ENCODE measurements at regions not wholly inside any gene's neighbourhood (a gene's known extent, or its start where the extent isn't known, plus 50 kb on each side); places are given as distances from the start of the nearest gene placed in this dataset.

- no peak for DNase-seq
- intact Hi-C loops (cut with DNase I) = no loop called here
Observed at GRCh38 chr13:31891472-31891871, 140.1 kb upstream of the FRY start.

GRCh38 chr13:31894931-31895330 lies 136.6 kb upstream of the FRY start:
- intact Hi-C loops (cut with DNase I) = no loop called here
- DNase-seq = no peak

GRCh38 chr13:31895691-31896090 lies 135.9 kb upstream of the FRY start:
- intact Hi-C loops (cut with DNase I) = no loop called here
- DNase-seq = no peak

GRCh38 chr13:31896427-31896826 lies 135.1 kb upstream of the FRY start:
- DNase-seq = no peak
- intact Hi-C loops (cut with DNase I) = no loop called here

GRCh38 chr13:31898378-31899071 lies 133.0 kb upstream of the FRY start:
- DNase-seq = no peak
- intact Hi-C loops (cut with DNase I) = no loop called here

- intact Hi-C loops (cut with DNase I) = loop anchor here (10.0 kb wide), 1 partner anchor 113 kb away; no protein-coding TSS in a partner anchor
- DNase-seq = no peak
Observed at GRCh38 chr13:31901985-31902384, 129.6 kb upstream of the FRY start.

GRCh38 chr13:31903111-31903815 lies 128.3 kb upstream of the FRY start:
- no peak for DNase-seq
- intact Hi-C loops (cut with DNase I) = loop anchor here (10.0 kb wide), 1 partner anchor 112 kb away; no protein-coding TSS in a partner anchor

- intact Hi-C loops (cut with DNase I) = loop anchor here (10.0 kb wide), 1 partner anchor 110 kb away; no protein-coding TSS in a partner anchor
- no peak for DNase-seq
Observed at GRCh38 chr13:31904941-31905824, 126.4 kb upstream of the FRY start.

- intact Hi-C loops (cut with DNase I) = loop anchor here (10.0 kb wide), 1 partner anchor 109 kb away; no protein-coding TSS in a partner anchor
- DNase-seq = peak in 14 of 42 donors; percentile 12 to 60 (median 44)
Observed at GRCh38 chr13:31905961-31906360, 125.6 kb upstream of the FRY start.

GRCh38 chr13:31908696-31909411 lies 122.7 kb upstream of the FRY start:
- DNase-seq = no peak
- intact Hi-C loops (cut with DNase I) = loop anchor here (10.0 kb wide), 1 partner anchor 106 kb away; no protein-coding TSS in a partner anchor

GRCh38 chr13:31909864-31910551 lies 121.6 kb upstream of the FRY start:
- DNase-seq = peak; percentile 15 to 86 (median 59)
- intact Hi-C loops (cut with DNase I) = loop anchor here (10.0 kb wide), 2 partner anchors 105 to 405 kb away; partner anchors contain the start of genes BRCA2 and ZAR1L

GRCh38 chr13:31910633-31911032 lies 120.9 kb upstream of the FRY start:
- no peak for DNase-seq
- intact Hi-C loops (cut with DNase I) = loop anchor here (10.0 kb wide), 1 partner anchor 404 kb away; the partner anchor contains the start of genes BRCA2 and ZAR1L

- intact Hi-C loops (cut with DNase I) = loop anchor here (10.0 kb wide), 1 partner anchor 402 kb away; the partner anchor contains the start of genes BRCA2 and ZAR1L
- DNase-seq = no peak
Observed at GRCh38 chr13:31912647-31913401, 118.8 kb upstream of the FRY start.

- intact Hi-C loops (cut with DNase I) = loop anchor here (10.0 kb wide), 1 partner anchor 401 kb away; the partner anchor contains the start of genes BRCA2 and ZAR1L
Observed at GRCh38 chr13:31913459-31913858, 118.1 kb upstream of the FRY start.

GRCh38 chr13:31914843-31915242 lies 116.7 kb upstream of the FRY start:
- DNase-seq = peak in 3 of 42 donors; percentile 10 to 34 (median 25)
- intact Hi-C loops (cut with DNase I) = loop anchor here (10.0 kb wide), 1 partner anchor 400 kb away; the partner anchor contains the start of genes BRCA2 and ZAR1L

More at GRCh38 chr13:31913459-31913858, 118.1 kb upstream of the FRY start:
- DNase-seq = no peak

GRCh38 chr13:31918707-31919106 lies 112.9 kb upstream of the FRY start:
- no peak for DNase-seq
- intact Hi-C loops (cut with DNase I) = loop anchor here (10.0 kb wide), 1 partner anchor 396 kb away; the partner anchor contains the start of genes BRCA2 and ZAR1L

- DNase-seq = no peak
- intact Hi-C loops (cut with DNase I) = loop anchor here (10.0 kb wide), 1 partner anchor 396 kb away; the partner anchor contains the start of genes BRCA2 and ZAR1L
Observed at GRCh38 chr13:31919241-31919640, 112.3 kb upstream of the FRY start.

All from head of caudate nucleus (tissue), 42 donors.